Putamen (tissue), 1 donor: ENCODE measurements at regions not wholly inside any gene's neighbourhood (a gene's known extent, or its start where the extent isn't known, plus 50 kb on each side); places are given as distances from the start of the nearest gene placed in this dataset.
"Not testable (repeated sequence)": the region's sequence is repeated elsewhere in the genome, so short reads cannot be mapped to it uniquely, and the experiment has no call there.

Experiments used
- DNase-seq: peaks from one replicate; pipeline ENCODE4 v3.0.0-alpha.2; 2016; ENCODE audit warnings: low spot score

DNA sequence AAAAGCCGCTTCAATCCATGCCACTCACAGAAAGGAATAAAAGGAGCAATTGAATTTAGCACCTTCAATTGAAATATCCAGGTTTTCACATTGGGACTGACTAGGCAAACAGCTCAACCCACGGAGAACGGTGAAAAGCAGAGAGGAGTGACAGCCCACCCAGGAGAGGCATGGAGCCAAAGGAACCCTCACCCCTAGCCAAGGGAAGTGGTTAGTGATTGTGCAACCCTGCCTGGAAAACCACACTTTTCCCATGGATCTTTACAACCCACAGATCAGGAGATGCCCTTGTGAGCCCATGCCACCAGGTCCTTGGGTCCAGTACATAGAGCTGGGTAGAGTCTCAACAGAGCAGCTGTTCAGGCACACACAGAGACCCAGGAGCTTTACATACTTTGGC is 911.8 kb downstream of the EPHA7 start:
- no peak for DNase-seq

DNA sequence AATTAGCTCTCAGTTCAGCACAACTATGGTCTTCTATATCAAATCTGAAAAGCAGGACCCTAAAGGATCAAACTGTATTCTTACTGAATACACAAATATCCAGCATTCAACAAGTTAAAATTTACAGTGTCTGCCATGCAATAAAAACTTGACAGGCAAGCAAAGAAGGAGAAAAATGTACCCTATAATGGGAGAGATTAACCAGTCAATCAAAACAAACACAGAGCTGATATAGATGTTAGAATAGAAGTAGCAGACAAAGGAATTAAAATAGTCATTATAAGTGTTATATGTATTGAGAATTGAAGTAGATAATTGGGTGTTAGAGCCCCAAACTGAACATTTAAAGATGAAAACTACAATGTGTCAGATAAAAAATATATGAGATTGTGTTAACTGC is 914.9 kb downstream of the EPHA7 start:
- DNase-seq: no peak

DNA sequence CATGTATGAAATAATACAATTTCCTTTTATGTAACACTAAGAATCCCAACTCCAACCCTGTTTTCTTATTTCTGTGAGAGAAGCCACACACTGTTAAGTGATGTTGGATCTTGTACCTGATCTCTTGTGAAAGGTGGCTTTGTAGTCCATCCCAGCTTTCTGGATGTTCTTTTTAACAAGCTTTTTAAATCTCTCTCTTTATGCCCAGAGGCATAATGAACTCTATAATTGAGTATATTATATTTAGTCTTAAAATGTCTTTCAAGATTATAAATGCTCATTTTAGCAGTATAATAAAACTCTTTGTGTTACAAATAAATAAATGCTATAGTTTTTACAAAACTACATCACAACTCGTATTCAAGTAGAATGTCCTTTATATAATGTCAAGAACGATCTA is 922.1 kb downstream of the EPHA7 start:
- no peak for DNase-seq

DNA sequence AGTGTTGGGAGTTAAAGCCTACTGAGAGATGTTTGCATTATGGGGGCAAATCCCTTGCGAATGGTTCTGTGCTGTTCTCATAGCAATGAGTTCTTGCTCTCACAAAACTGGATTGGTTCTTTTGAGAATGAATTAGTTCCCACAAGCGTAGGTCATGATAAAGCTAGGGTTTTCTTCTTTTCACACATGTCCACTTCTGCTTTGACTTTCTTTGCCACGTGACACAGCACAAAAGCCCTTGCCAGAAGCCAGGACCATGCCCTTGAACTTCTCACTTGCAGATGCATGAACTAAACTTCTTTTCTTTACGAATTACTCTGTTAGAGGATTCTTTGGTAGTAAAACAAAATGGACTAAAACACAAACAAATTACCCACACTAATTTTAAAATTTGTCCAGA is 922.8 kb downstream of the EPHA7 start:
- DNase-seq: no peak

DNA sequence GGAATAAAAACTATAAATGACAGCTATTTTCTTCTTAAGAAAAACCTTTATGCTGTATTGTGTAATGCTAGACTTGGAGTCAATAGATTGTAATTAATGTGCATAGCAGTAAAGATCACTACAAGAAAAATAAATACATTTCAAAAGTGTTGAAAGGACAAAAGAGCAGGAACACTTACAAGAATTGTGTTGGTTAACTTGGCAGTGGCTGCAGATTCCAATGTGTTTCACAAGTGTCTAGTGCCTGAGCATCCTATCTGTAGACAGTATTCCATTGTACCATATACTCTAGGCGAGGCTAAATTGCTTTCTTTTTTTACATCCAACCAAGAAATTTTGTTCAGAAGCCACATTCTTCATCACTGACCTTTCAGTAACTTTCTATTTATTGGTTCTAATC is 924.1 kb downstream of the EPHA7 start:
- no peak for DNase-seq

DNA sequence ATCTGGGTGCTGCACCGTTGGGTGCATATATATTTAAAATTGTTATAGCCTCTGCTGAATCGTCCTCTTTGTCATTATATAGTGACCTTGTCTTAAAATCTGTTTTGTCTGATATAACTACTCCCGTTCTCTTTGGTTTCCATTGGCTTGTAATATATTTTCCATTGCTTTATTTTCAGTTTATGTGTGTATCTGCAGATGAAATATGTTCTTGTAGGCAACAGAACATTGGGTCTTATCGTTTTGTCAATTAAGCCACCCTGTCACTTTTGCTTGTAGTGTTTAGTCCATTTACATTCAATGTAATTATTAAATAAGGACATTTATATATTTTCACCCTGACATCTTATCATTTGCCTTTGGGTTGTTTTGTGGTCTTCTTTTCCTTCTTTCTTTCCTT is 933.9 kb downstream of the EPHA7 start:
- DNase-seq: no peak

DNA sequence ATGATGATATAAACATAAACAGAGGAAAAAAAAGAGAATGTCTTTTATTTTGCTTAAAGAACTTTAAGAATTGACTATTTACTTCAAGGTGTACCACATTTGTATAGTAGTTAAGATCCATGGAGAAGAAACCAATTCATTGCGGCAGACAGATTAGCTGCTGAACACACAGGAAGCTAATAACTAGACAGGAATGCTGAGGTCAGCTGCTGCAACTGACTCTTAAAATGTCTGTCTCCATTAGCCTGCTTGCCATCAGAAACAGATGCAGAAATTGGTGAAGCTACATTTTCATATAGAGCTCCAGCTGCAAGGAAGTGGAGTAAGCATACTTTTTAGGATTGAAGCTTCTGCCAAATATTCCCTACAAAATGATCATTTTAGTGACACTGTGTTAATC is 939.5 kb downstream of the EPHA7 start:
- no peak for DNase-seq

DNA sequence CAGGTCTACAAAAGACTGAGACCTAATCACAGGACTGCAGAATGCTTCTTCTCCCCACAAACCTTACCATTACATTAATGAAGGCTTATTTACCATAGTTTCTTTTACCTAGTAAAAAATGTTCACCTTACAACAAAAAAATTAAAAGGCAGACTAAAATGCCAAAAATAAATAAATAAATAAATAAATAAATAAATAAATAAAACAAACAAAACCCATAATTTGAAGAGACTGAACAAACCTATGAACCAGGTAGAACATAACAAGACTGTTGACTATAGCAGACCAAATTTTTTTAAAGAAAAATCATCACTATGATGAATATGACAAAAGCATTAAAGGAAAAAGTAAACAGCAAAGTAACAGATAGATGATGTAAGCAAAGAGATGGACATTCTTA is 946.3 kb downstream of the EPHA7 start:
- DNase-seq: no peak

DNA sequence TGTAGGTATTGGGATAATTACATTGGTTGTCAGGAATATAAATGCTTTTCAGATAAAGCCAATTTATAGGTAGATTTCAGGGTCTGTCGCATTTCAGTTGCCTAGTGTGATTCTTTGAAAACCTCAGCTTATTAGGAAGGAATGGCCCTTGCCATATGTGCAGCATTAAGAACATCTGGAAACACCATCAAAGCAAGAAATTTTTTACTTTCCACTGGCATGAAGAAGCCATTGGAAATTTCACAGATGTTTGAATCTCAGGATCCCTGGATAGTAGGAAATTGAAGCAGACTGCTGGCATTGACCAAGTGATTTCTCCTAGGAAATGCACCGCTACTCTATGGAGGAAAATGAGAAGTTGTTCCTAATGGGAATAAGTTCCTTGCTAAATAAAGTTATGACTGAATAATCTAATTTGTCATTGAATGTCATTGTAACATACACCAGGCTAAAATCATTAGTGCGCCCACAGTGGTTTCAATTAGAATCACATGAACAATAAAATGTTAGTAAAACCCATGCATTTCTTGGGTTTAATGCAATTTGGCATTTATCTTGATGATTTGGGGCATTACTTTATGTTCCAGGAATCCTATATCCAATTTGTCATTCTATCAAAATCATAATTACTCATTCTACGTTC is 950.1 kb downstream of the EPHA7 start:
- DNase-seq: no peak

DNA sequence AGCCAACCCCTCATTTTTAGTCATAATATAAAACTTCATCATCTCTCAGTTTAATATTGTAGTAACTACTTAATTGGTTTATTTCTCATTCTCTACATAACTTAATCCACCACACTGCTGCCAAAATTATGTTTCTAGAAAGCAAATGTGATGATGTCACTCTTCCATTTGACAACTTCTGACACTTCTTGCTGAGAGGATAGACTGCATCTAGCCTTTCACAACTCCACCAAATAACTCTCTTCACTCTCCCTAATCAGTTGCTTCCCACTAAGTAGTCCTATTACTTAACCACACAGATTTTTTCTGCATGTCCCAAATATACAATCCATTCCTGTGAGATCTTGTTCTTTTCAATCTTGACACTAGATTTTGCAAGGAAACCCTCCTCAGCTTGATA is 951.3 kb downstream of the EPHA7 start:
- DNase-seq: no peak

DNA sequence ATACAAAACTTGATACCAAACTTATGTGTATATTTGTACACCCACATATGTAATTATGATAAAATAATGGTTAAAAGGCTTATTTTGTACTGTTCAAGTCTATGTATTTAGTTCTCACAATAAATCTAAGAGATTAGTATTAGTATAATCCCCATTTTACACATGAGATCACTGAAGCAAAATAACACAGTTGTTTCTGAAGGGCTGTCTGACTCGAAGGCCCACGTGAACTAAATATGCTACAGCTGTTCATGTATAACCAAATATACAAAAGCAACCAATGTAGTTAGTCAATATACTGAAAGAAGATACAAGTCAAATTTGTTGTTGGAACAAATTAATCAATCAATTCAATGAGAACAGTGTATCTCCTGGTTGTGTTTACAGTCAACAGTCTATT is 959.2 kb downstream of the EPHA7 start:
- no peak for DNase-seq

DNA sequence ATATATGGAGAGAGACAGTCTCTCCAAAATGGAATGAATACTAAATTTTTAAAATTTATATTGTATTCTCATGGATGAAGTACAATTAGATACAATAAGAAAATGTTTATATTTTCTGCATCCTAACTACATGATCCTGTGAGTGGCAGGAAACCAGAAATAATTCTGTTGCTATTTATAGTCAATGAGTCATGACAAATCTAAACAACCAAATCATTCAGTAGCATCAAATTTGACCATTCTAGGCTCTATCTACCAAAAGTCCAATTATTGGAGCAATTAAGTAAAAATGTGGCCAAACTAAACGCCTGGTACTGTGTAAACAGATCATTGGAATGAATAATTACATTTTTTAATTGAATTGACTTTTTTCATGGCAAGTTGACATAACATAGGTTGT is 959.8 kb downstream of the EPHA7 start:
- DNase-seq: no peak

DNA sequence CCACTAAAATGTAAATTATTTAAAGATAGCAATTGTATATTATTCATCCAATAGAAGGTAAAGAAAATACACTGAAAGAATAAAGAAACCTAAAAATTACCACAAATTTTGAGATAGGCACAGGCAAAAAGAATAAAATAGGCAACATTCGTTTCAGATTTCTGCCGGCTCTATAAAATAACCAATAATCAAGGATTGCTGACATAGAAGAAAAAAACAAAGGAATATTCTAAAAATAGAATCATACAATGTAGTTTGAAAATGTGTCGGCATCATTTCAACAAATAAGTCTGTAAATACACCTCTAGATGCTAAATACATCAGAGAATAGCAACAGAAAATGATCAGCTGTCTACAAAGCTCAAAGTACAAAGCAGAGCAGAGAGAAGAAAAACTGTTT is 973.3 kb downstream of the EPHA7 start:
- no peak for DNase-seq

DNA sequence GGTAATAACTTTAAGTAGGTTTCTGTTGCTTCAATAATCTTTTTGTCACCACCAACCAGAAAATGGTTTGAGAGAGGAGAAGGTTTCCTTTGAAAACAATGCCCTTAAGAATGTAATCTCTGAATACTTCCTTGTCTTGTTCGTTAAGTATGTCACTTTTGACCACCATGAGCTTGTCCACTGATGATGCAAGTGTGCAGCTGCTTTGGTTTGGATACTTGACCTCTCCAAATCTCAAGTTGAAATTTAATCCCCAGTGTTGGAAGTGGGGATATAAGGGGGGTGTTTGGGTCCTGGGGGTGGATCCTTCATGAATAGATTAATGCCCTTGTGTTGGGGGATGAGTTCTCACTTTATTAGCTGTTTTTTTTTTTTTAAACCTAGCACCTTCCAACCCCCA is 985.4 kb downstream of the EPHA7 start:
- DNase-seq: no peak

DNA sequence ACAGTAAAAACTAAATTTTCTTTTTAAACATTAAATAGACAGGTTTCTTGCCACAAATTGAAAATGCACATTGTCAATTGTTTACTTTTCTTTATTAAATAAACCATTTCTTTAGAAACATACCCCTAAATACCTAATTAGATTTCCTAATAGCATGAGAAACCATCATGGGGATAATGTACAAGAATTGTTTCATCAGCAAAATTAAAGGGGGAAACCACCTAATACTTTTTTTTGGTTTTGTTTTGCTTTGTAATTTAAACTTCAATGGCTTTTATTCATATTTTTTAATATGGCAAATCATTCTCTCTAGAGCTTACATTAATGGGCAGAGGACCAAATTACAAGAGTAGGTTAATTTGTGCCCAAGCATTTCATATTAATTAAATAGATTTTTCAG is 987.9 kb downstream of the EPHA7 start:
- no peak for DNase-seq

DNA sequence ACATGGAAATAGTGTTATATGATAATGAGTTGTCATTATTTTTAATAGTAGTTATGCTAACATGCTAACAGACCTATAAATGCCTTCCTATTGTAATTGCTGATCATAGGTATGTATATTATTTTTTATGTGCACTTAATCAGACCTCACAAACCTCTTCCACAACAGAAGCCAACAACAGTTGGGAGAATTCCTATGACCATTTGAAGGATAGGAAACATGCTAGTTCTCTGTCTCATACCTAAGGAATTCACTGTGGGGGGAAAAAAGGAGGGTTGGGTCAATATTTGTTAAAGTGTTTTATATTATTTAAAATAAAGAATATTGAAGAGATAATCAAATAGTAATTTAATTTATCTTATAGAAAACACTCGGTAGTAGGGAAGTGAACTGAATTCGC is 990.9 kb downstream of the EPHA7 start:
- DNase-seq: no peak

DNA sequence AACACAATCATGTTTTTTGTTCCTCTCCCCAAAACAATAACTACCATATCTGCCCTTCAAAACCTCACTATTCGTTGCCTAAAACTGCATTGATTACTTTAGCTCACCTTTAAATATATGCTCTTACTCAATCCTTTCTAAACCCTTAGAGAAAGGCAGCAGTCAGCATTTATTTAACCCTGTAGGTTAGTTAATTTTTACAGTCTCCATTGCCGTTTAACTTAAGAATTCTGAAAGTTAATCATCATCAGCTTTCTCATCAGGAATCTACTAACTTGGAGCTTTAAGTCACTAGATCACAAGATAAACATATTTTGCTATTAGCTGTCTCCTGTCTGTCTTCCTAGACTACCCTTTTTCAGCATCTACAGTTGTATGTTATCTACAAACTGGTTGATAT is 991.9 kb downstream of the EPHA7 start:
- no peak for DNase-seq

DNA sequence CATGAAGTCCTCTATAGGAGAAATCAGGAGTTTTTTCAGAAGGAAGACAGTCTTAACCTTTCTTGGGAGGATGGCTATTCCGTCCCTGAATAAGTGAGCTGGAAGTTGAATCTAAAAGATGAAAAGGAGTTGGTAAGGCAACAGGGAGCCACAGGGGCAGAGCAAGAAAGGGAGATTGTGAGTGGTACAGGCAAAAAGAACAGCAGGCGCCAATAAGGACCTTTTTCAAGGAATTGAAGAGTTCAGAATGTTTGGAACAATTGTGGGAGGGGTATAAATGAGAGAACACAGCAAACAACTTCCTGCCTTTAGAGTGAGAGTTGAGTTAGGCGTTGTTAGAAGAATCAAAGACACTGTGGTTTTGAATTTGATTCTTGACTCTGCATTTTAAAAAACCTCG is 1003.7 kb downstream of the EPHA7 start:
- DNase-seq: no peak

DNA sequence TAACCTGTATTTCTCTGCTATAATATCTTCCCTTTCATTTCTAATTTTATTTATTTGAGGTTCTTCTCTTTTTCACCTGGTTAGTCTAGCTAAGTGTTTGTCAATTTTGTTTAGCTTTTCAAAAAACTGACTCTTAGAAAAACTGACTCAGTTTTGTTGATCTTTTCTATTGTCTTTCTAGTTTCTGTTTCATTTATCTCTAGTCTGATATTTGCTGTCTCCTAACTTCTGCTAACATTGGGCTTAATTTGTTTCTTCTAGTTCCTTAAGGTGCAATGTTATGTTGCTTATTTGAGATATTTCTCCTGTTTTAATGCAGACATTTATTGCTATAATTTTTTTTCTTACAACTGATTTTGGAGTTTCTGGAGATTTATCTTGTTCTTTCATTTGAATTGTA is 1011.0 kb downstream of the EPHA7 start:
- DNase-seq: no peak

DNA sequence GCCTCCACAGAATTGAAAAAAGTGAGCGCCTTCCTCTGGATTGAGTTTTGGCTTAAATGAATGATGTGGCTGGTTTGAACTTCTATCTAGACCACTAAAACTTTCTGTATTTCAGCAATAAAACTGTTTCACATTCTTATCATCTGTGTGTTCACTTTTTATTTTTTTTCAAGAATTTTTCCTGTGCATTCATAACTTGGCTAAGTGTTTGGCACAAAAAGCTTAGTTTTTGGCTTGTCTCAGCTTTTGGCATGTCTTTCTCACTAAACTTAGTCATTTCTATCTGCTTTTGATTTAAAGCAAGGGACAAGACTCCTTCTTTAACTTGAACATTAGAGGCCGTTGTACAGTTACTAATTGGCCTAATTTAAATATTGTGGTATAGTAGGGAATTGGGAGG is 1015.1 kb downstream of the EPHA7 start:
- no peak for DNase-seq

DNA sequence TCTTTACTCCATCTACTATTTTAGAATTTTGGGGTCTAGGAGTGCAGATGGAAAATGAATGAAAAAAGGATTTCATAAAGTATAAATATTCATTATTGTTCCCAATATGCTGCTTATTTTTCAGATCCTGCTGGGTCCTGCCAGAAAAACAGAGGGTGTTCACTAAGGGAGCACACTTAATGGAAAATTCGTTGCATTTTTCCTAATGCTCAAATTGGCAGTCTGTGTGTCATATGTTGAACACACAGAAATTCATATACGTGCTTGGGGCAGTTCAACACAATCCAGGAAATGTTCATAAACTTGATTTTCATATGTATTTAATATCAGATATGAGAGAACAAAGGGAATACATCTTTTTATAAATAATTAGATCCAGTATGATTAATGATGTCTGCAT is 1019.4 kb downstream of the EPHA7 start:
- DNase-seq: no peak

DNA sequence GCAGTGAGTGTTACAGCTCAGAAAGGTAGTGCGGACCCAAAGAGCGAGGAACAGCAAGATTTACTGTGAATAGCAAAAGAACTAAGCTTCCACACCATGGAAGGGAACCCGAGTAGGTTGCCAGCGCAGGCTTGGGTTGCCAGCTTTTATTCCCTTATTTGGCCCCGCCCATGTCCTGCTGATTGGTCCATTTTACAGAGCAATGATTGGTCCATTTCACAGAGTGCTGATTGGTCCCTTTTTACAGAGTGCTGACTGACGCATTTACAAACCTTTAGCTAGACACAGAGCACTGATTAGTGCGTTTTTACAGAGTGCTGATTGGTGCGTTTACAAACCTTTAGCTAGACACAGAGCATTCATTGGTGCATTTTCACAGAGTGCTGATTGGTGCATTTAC is 1030.7 kb downstream of the EPHA7 start:
- not testable (repeated sequence) for DNase-seq

DNA sequence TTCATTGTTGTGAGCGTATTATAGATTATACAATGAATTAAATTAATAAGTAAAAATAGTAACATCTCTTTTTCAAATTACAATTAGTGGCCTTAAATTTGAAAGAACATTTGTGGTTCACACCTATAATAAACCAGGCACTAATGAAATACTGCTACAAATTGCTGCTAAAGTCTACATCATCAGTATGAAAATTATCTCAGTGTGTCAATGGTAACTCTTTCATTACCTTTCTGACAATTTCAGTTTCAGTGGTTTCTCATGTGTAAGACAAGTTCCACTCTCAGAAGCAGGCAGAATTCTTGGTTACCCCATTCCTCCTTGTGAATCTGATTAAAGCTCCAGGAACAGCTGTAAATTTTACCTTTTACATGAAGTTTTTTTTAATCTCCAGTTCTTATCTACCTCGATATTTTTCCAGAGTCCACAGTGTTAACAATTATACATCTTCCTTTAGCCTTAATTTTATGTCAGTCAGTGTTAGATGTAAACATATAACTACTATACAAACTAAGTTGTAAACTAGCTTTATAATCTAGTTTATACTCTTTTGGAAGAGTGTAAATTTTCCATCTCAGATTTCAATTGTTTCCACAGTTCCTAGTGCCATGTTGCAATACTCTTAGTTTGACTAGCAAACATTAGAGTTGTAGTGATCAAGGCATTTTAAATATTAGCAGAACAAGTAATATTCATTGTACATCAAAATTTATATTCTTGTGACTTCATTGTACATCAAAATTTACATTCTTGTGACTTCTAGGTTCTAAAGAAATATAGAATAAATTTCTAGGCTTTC is 1038.4 kb downstream of the EPHA7 start:
- DNase-seq: no peak

DNA sequence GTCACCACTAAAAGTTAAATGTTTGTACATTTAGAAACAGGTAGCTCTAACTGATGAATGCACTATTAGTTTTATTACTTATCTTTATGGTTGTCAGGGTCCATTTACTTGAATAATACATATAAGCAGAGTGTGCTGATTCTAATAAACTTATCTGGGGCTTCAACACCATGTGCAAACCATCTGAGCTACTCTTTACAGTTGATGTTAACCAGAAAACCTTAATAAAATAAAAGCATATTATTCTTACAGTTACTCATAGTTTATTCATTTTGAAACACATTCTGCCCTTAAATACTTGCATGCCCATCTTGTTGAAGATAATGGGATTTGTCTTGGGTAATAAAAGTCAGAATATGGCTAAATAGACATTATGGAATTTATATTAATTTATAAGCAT is 1042.2 kb downstream of the EPHA7 start:
- no peak for DNase-seq
